ENCODE measurements at regions not wholly inside any gene's neighbourhood (a gene's known extent, or its start where the extent isn't known, plus 50 kb on each side); places are given as distances from the start of the nearest gene placed in this dataset.

DNA sequence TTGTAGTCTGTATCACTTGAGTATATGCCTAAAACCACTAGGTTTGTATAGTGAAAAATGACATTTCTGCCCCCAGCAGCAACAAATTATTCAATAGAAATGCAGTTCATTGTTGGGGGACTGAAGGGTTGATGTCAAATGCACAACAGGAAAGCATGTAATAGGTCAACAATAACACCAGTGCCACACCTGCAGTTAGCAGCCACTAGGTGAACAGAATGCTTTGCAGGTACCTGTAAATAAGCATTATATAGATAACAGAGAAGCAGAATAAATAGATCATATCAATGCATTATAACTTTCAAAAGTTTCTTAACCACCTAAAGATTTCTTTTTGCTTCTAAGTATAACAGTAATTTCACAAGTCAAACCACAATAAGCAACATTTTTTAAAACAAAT, 435.9 kb upstream of the DMAC1 start:
- TF ChIP-seq POLR2A (IDR thresholded peaks at IDR 0.05): no peak
- TF ChIP-seq, protein P1, sequence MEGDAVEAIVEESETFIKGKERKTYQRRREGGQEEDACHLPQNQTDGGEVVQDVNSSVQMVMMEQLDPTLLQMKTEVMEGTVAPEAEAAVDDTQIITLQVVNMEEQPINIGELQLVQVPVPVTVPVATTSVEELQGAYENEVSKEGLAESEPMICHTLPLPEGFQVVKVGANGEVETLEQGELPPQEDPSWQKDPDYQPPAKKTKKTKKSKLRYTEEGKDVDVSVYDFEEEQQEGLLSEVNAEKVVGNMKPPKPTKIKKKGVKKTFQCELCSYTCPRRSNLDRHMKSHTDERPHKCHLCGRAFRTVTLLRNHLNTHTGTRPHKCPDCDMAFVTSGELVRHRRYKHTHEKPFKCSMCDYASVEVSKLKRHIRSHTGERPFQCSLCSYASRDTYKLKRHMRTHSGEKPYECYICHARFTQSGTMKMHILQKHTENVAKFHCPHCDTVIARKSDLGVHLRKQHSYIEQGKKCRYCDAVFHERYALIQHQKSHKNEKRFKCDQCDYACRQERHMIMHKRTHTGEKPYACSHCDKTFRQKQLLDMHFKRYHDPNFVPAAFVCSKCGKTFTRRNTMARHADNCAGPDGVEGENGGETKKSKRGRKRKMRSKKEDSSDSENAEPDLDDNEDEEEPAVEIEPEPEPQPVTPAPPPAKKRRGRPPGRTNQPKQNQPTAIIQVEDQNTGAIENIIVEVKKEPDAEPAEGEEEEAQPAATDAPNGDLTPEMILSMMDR (IDR thresholded peaks at IDR 0.05 in 4 of 5, conservative IDR thresholded peaks at IDR 0.05 in 1 of 5): no peak

Data from gastrocnemius medialis (tissue), 4 donors.